ENCODE measurements at regions not wholly inside any gene's neighbourhood (a gene's known extent, or its start where the extent isn't known, plus 50 kb on each side); places are given as distances from the start of the nearest gene placed in this dataset.

GRCh38 chr11:109329716-109330115 is 92.3 kb upstream of the C11orf87 start:
- Histone ChIP-seq H3K9me3 (ENCODE audit: control extremely low read depth in 1 of 5, control insufficient read depth in 4 of 5, insufficient read depth in 2 of 5, low read depth in 1 of 5, low read length in 4 of 5) (no peaks in the 10 kb centered on the region), H3K27ac (ENCODE audit: insufficient read depth in 1 of 2, low read depth in 1 of 2, low read length in 2 of 2, poor library complexity in 1 of 2, severe bottlenecking in 2 of 2) (no peak overlapping the region), H3K4me3 (ENCODE audit: control insufficient read depth in 1 of 7, extremely low read depth in 1 of 7, insufficient read depth in 4 of 7, low read depth in 2 of 7, low read length in 6 of 7) (no peak overlapping the region), H3K27me3 (replicated peaks in 2 of 5; ENCODE audit: control insufficient read depth in 4 of 5, insufficient read depth in 5 of 5, low read length in 4 of 5) (peaks cover 0 to 2% (median 0%) of the 10 kb centered on the region in 5 experiments), H3K36me3 (ENCODE audit: control insufficient read depth in 4 of 4, insufficient read depth in 4 of 4, low read length in 3 of 4) (no peaks in the 10 kb centered on the region), H3K4me1 (ENCODE audit: control extremely low read depth in 1 of 4, control insufficient read depth in 4 of 4, insufficient read depth in 4 of 4, low read length in 3 of 4) (no peaks in the 10 kb centered on the region)
- WGBS (ENCODE audit: insufficient coverage): 100% methylated on average over 1 of the region's 2 CpGs
- ChIA-PET CTCF (no interaction called here), POLR2A (no interaction called here)
- DNase-seq: no peak

- H3K27ac ChIP-seq (ENCODE audit: insufficient read depth in 1 of 2, low read depth in 1 of 2, low read length in 2 of 2, poor library complexity in 1 of 2, severe bottlenecking in 2 of 2): no peak overlapping the region
Measured at GRCh38 chr11:109338131-109338530, 83.9 kb upstream of the C11orf87 start.

GRCh38 chr11:109342261-109342660 is 79.7 kb upstream of the C11orf87 start:
- WGBS (ENCODE audit: insufficient coverage): 100% methylated on average over 1 of the region's 2 CpGs
- H3K27me3 ChIP-seq (replicated peaks in 2 of 5; ENCODE audit: control insufficient read depth in 4 of 5, insufficient read depth in 5 of 5, low read length in 4 of 5): no peaks in the 10 kb centered on the region

More at GRCh38 chr11:109338131-109338530, 83.9 kb upstream of the C11orf87 start:
- Histone ChIP-seq H3K4me3 (ENCODE audit: control insufficient read depth in 1 of 7, extremely low read depth in 1 of 7, insufficient read depth in 4 of 7, low read depth in 2 of 7, low read length in 6 of 7) (no peak overlapping the region), H3K27me3 (replicated peaks in 2 of 5; ENCODE audit: control insufficient read depth in 4 of 5, insufficient read depth in 5 of 5, low read length in 4 of 5) (no peaks in the 10 kb centered on the region), H3K4me1 (ENCODE audit: control extremely low read depth in 1 of 4, control insufficient read depth in 4 of 4, insufficient read depth in 4 of 4, low read length in 3 of 4) (no peaks in the 10 kb centered on the region), H3K9me3 (ENCODE audit: control extremely low read depth in 1 of 5, control insufficient read depth in 4 of 5, insufficient read depth in 2 of 5, low read depth in 1 of 5, low read length in 4 of 5) (no peaks in the 10 kb centered on the region), H3K36me3 (ENCODE audit: control insufficient read depth in 4 of 4, insufficient read depth in 4 of 4, low read length in 3 of 4) (no peaks in the 10 kb centered on the region)
- ChIA-PET POLR2A (no interaction called here), CTCF (no interaction called here)
- 100% methylated on average over 1 of the region's 1 CpG for WGBS (ENCODE audit: insufficient coverage)
- no peak for DNase-seq

GRCh38 chr11:109343242-109343641 is 78.7 kb upstream of the C11orf87 start:
- no peaks in the 10 kb centered on the region for H3K27me3 ChIP-seq (replicated peaks in 2 of 5; ENCODE audit: control insufficient read depth in 4 of 5, insufficient read depth in 5 of 5, low read length in 4 of 5)
- H3K27ac ChIP-seq (ENCODE audit: insufficient read depth in 1 of 2, low read depth in 1 of 2, low read length in 2 of 2, poor library complexity in 1 of 2, severe bottlenecking in 2 of 2): no peak overlapping the region
- no peak overlapping the region for H3K4me3 ChIP-seq (ENCODE audit: control insufficient read depth in 1 of 7, extremely low read depth in 1 of 7, insufficient read depth in 4 of 7, low read depth in 2 of 7, low read length in 6 of 7)
- WGBS (ENCODE audit: insufficient coverage): 30% methylated on average over 2 of the region's 3 CpGs
- no peaks in the 10 kb centered on the region for H3K36me3 ChIP-seq (ENCODE audit: control insufficient read depth in 4 of 4, insufficient read depth in 4 of 4, low read length in 3 of 4)
- H3K9me3 ChIP-seq (ENCODE audit: control extremely low read depth in 1 of 5, control insufficient read depth in 4 of 5, insufficient read depth in 2 of 5, low read depth in 1 of 5, low read length in 4 of 5): no peaks in the 10 kb centered on the region
- DNase-seq: no peak
- CTCF ChIA-PET: no interaction called here
- H3K4me1 ChIP-seq (ENCODE audit: control extremely low read depth in 1 of 4, control insufficient read depth in 4 of 4, insufficient read depth in 4 of 4, low read length in 3 of 4): no peaks in the 10 kb centered on the region
- POLR2A ChIA-PET: no interaction called here

More at GRCh38 chr11:109342261-109342660, 79.7 kb upstream of the C11orf87 start:
- Histone ChIP-seq H3K36me3 (ENCODE audit: control insufficient read depth in 4 of 4, insufficient read depth in 4 of 4, low read length in 3 of 4) (no peaks in the 10 kb centered on the region), H3K4me3 (ENCODE audit: control insufficient read depth in 1 of 7, extremely low read depth in 1 of 7, insufficient read depth in 4 of 7, low read depth in 2 of 7, low read length in 6 of 7) (no peak overlapping the region), H3K27ac (ENCODE audit: insufficient read depth in 1 of 2, low read depth in 1 of 2, low read length in 2 of 2, poor library complexity in 1 of 2, severe bottlenecking in 2 of 2) (no peak overlapping the region), H3K9me3 (ENCODE audit: control extremely low read depth in 1 of 5, control insufficient read depth in 4 of 5, insufficient read depth in 2 of 5, low read depth in 1 of 5, low read length in 4 of 5) (no peaks in the 10 kb centered on the region), H3K4me1 (ENCODE audit: control extremely low read depth in 1 of 4, control insufficient read depth in 4 of 4, insufficient read depth in 4 of 4, low read length in 3 of 4) (no peaks in the 10 kb centered on the region)
- CTCF ChIA-PET: no interaction called here
- POLR2A ChIA-PET: interaction anchor here (0.6 kb wide), 1 partner anchor 812 kb away, joined by 3 read pairs; no protein-coding TSS in a partner anchor
- DNase-seq: no peak

- DNase-seq: no peak
- no peak overlapping the region for H3K27ac ChIP-seq (ENCODE audit: insufficient read depth in 1 of 2, low read depth in 1 of 2, low read length in 2 of 2, poor library complexity in 1 of 2, severe bottlenecking in 2 of 2)
- ChIA-PET CTCF (no interaction called here), POLR2A (no interaction called here)
- H3K4me1 ChIP-seq (ENCODE audit: control extremely low read depth in 1 of 4, control insufficient read depth in 4 of 4, insufficient read depth in 4 of 4, low read length in 3 of 4): no peaks in the 10 kb centered on the region
- H3K36me3 ChIP-seq (ENCODE audit: control insufficient read depth in 4 of 4, insufficient read depth in 4 of 4, low read length in 3 of 4): no peaks in the 10 kb centered on the region
- no peaks in the 10 kb centered on the region for H3K27me3 ChIP-seq (replicated peaks in 2 of 5; ENCODE audit: control insufficient read depth in 4 of 5, insufficient read depth in 5 of 5, low read length in 4 of 5)
- 6% methylated on average over 2 of the region's 2 CpGs for WGBS (ENCODE audit: insufficient coverage)
- no peak overlapping the region for H3K4me3 ChIP-seq (ENCODE audit: control insufficient read depth in 1 of 7, extremely low read depth in 1 of 7, insufficient read depth in 4 of 7, low read depth in 2 of 7, low read length in 6 of 7)
- H3K9me3 ChIP-seq (ENCODE audit: control extremely low read depth in 1 of 5, control insufficient read depth in 4 of 5, insufficient read depth in 2 of 5, low read depth in 1 of 5, low read length in 4 of 5): no peaks in the 10 kb centered on the region
Measured at GRCh38 chr11:109347304-109347703, 74.7 kb upstream of the C11orf87 start.

GRCh38 chr11:109349276-109350080 is 72.5 kb upstream of the C11orf87 start:
- Histone ChIP-seq H3K27me3 (replicated peaks in 2 of 5; ENCODE audit: control insufficient read depth in 4 of 5, insufficient read depth in 5 of 5, low read length in 4 of 5) (no peaks in the 10 kb centered on the region), H3K4me1 (ENCODE audit: control extremely low read depth in 1 of 4, control insufficient read depth in 4 of 4, insufficient read depth in 4 of 4, low read length in 3 of 4) (no peaks in the 10 kb centered on the region), H3K36me3 (ENCODE audit: control insufficient read depth in 4 of 4, insufficient read depth in 4 of 4, low read length in 3 of 4) (no peaks in the 10 kb centered on the region), H3K4me3 (ENCODE audit: control insufficient read depth in 1 of 7, extremely low read depth in 1 of 7, insufficient read depth in 4 of 7, low read depth in 2 of 7, low read length in 6 of 7) (no peak overlapping the region), H3K9me3 (ENCODE audit: control extremely low read depth in 1 of 5, control insufficient read depth in 4 of 5, insufficient read depth in 2 of 5, low read depth in 1 of 5, low read length in 4 of 5) (no peaks in the 10 kb centered on the region), H3K27ac (ENCODE audit: insufficient read depth in 1 of 2, low read depth in 1 of 2, low read length in 2 of 2, poor library complexity in 1 of 2, severe bottlenecking in 2 of 2) (no peak overlapping the region)
- ChIA-PET CTCF (interaction anchor here (1.1 kb wide), 1 partner anchor 652 kb away, joined by 3 read pairs; no protein-coding TSS in a partner anchor), POLR2A (no interaction called here)
- DNase-seq: no peak
- WGBS (ENCODE audit: insufficient coverage): 96% methylated on average over 4 of the region's 5 CpGs

- Histone ChIP-seq H3K27me3 (replicated peaks in 2 of 5; ENCODE audit: control insufficient read depth in 4 of 5, insufficient read depth in 5 of 5, low read length in 4 of 5) (no peaks in the 10 kb centered on the region), H3K4me1 (ENCODE audit: control extremely low read depth in 1 of 4, control insufficient read depth in 4 of 4, insufficient read depth in 4 of 4, low read length in 3 of 4) (no peaks in the 10 kb centered on the region), H3K36me3 (ENCODE audit: control insufficient read depth in 4 of 4, insufficient read depth in 4 of 4, low read length in 3 of 4) (no peaks in the 10 kb centered on the region), H3K4me3 (ENCODE audit: control insufficient read depth in 1 of 7, extremely low read depth in 1 of 7, insufficient read depth in 4 of 7, low read depth in 2 of 7, low read length in 6 of 7) (no peak overlapping the region), H3K27ac (ENCODE audit: insufficient read depth in 1 of 2, low read depth in 1 of 2, low read length in 2 of 2, poor library complexity in 1 of 2, severe bottlenecking in 2 of 2) (no peak overlapping the region), H3K9me3 (ENCODE audit: control extremely low read depth in 1 of 5, control insufficient read depth in 4 of 5, insufficient read depth in 2 of 5, low read depth in 1 of 5, low read length in 4 of 5) (no peaks in the 10 kb centered on the region)
- WGBS (ENCODE audit: insufficient coverage): 100% methylated on average over 3 of the region's 3 CpGs
- ChIA-PET CTCF (no interaction called here), POLR2A (no interaction called here)
- DNase-seq: no peak
Measured at GRCh38 chr11:109350091-109350490, 71.9 kb upstream of the C11orf87 start.
